ENCODE measurements at regions not wholly inside any gene's neighbourhood (a gene's known extent, or its start where the extent isn't known, plus 50 kb on each side); places are given as distances from the start of the nearest gene placed in this dataset.
"Not testable (repeated sequence)": the region's sequence is repeated elsewhere in the genome, so short reads cannot be mapped to it uniquely, and the experiment has no call there.

- no peak for DNase-seq (ENCODE audit: low spot score)
- Histone ChIP-seq H3K4me1 (ENCODE audit: insufficient read depth, poor library complexity, severe bottlenecking) (no peaks in the 10 kb centered on the region), H3K27ac (ENCODE audit: poor library complexity, severe bottlenecking) (no peak overlapping the region), H3K4me3 (ENCODE audit: severe bottlenecking) (no peak overlapping the region), H3K27me3 (ENCODE audit: insufficient read depth, poor library complexity, severe bottlenecking) (no peaks in the 10 kb centered on the region), H3K9me3 (ENCODE audit: severe bottlenecking) (no peaks in the 10 kb centered on the region), H3K36me3 (ENCODE audit: low read depth) (no peaks in the 10 kb centered on the region)
- no peak for ATAC-seq (ENCODE audit: low read depth)
- TF ChIP-seq CTCF (IDR thresholded peaks at IDR 0.05; ENCODE audit: poor library complexity, severe bottlenecking), result no peak
Observed at GRCh38 chr13:21911646-21912298, 240.9 kb downstream of the FGF9 start.

GRCh38 chr13:21913010-21913409 lies 242.1 kb downstream of the FGF9 start:
- Histone ChIP-seq H3K27ac (ENCODE audit: poor library complexity, severe bottlenecking) (no peak overlapping the region), H3K27me3 (ENCODE audit: insufficient read depth, poor library complexity, severe bottlenecking) (no peaks in the 10 kb centered on the region), H3K4me3 (ENCODE audit: severe bottlenecking) (no peak overlapping the region), H3K9me3 (ENCODE audit: severe bottlenecking) (no peaks in the 10 kb centered on the region), H3K36me3 (ENCODE audit: low read depth) (no peaks in the 10 kb centered on the region), H3K4me1 (ENCODE audit: insufficient read depth, poor library complexity, severe bottlenecking) (no peaks in the 10 kb centered on the region)
- TF ChIP-seq CTCF (IDR thresholded peaks at IDR 0.05; ENCODE audit: poor library complexity, severe bottlenecking), result no peak
- ATAC-seq (ENCODE audit: low read depth), result no peak
- DNase-seq (ENCODE audit: low spot score), result no peak

GRCh38 chr13:21917086-21918015 lies 246.5 kb downstream of the FGF9 start:
- H3K4me3 ChIP-seq (ENCODE audit: severe bottlenecking), result no peak overlapping the region
- DNase-seq (ENCODE audit: low spot score) (no peak), ATAC-seq (ENCODE audit: low read depth) (no peak)
- TF ChIP-seq CTCF (IDR thresholded peaks at IDR 0.05; ENCODE audit: poor library complexity, severe bottlenecking), result no peak
- no peaks in the 10 kb centered on the region for H3K4me1 ChIP-seq (ENCODE audit: insufficient read depth, poor library complexity, severe bottlenecking)
- H3K9me3 ChIP-seq (ENCODE audit: severe bottlenecking), result no peaks in the 10 kb centered on the region
- H3K36me3 ChIP-seq (ENCODE audit: low read depth), result no peaks in the 10 kb centered on the region
- H3K27ac ChIP-seq (ENCODE audit: poor library complexity, severe bottlenecking), result no peak overlapping the region
- no peaks in the 10 kb centered on the region for H3K27me3 ChIP-seq (ENCODE audit: insufficient read depth, poor library complexity, severe bottlenecking)

GRCh38 chr13:21920802-21921201 lies 249.9 kb downstream of the FGF9 start:
- H3K27ac ChIP-seq (ENCODE audit: poor library complexity, severe bottlenecking); ATAC-seq (ENCODE audit: low read depth); H3K36me3 ChIP-seq (ENCODE audit: low read depth); H3K27me3 ChIP-seq (ENCODE audit: insufficient read depth, poor library complexity, severe bottlenecking); H3K4me1 ChIP-seq (ENCODE audit: insufficient read depth, poor library complexity, severe bottlenecking); H3K4me3 ChIP-seq (ENCODE audit: severe bottlenecking); DNase-seq (ENCODE audit: low spot score); H3K9me3 ChIP-seq (ENCODE audit: severe bottlenecking): not testable (repeated sequence)

- Histone ChIP-seq H3K27ac (ENCODE audit: poor library complexity, severe bottlenecking) (no peak overlapping the region), H3K4me3 (ENCODE audit: severe bottlenecking) (no peak overlapping the region), H3K36me3 (ENCODE audit: low read depth) (no peaks in the 10 kb centered on the region), H3K9me3 (ENCODE audit: severe bottlenecking) (no peaks in the 10 kb centered on the region), H3K27me3 (ENCODE audit: insufficient read depth, poor library complexity, severe bottlenecking) (no peaks in the 10 kb centered on the region), H3K4me1 (ENCODE audit: insufficient read depth, poor library complexity, severe bottlenecking) (no peaks in the 10 kb centered on the region)
- no peak for TF ChIP-seq CTCF (IDR thresholded peaks at IDR 0.05; ENCODE audit: poor library complexity, severe bottlenecking)
- DNase-seq (ENCODE audit: low spot score), result no peak
- ATAC-seq (ENCODE audit: low read depth), result no peak
Observed at GRCh38 chr13:21924958-21925357, 254.1 kb downstream of the FGF9 start.
